ENCODE measurements at regions not wholly inside any gene's neighbourhood (a gene's known extent, or its start where the extent isn't known, plus 50 kb on each side); places are given as distances from the start of the nearest gene placed in this dataset.
A peak's percentile ranks its signal among the peaks of the same experiment; 100 is the strongest.
"Not testable (repeated sequence)": the region's sequence is repeated elsewhere in the genome, so short reads cannot be mapped to it uniquely, and the experiment has no call there.

- not testable (repeated sequence) for H3K9me3 ChIP-seq (replicated peaks in 1 of 11); H3K9ac ChIP-seq; H3K27me3 ChIP-seq; H3K4me3 ChIP-seq; H3K36me3 ChIP-seq; H4K20me1 ChIP-seq; H3K27ac ChIP-seq
- Histone ChIP-seq H3K4me2 (peak overlapping the region in 5 of 11 experiments; percentile 9 to 43 (median 26); a peak in 5 of 22 replicates), H3K4me1 (peaks cover 28 to 54% (median 49%) of the 10 kb centered on the region in 10 experiments)
These were observed 119.9 kb upstream of the FAM20C start for GRCh38 chr7:72266-73057.

GRCh38 chr7:73058-73331 is 119.4 kb upstream of the FAM20C start:
- H3K9ac ChIP-seq; H3K27ac ChIP-seq; H3K4me3 ChIP-seq; H4K20me1 ChIP-seq; H3K27me3 ChIP-seq; H3K36me3 ChIP-seq; H3K9me3 ChIP-seq (replicated peaks in 1 of 11): not testable (repeated sequence)
- peak overlapping the region in 3 of 11 experiments; percentile 21 to 29 (median 26); a peak in 3 of 22 replicates for H3K4me2 ChIP-seq
- peaks cover 22 to 49% (median 44%) of the 10 kb centered on the region in 10 experiments for H3K4me1 ChIP-seq

- H3K4me3 ChIP-seq; H3K9me3 ChIP-seq (replicated peaks in 1 of 11); H3K36me3 ChIP-seq; H3K9ac ChIP-seq; H3K27me3 ChIP-seq; H4K20me1 ChIP-seq: not testable (repeated sequence)
- H3K4me1 ChIP-seq = peaks cover 16 to 45% (median 39%) of the 10 kb centered on the region in 10 experiments
- H3K4me2 ChIP-seq = peak overlapping the region; percentile 43 to 75 (median 67); a peak in 21 of 22 replicates
- peak overlapping the region in 1 of 11 experiments; percentile 48; a peak in 1 of 22 replicates for H3K27ac ChIP-seq
These were observed 118.3 kb upstream of the FAM20C start for GRCh38 chr7:74008-74540.

GRCh38 chr7:75511-75910 is 116.9 kb upstream of the FAM20C start:
- H3K9me3 ChIP-seq (replicated peaks in 1 of 11); H4K20me1 ChIP-seq; H3K27me3 ChIP-seq; H3K4me3 ChIP-seq; H3K36me3 ChIP-seq; H3K27ac ChIP-seq: not testable (repeated sequence)
- H3K9ac ChIP-seq = 0 out of 22 replicates have a peak overlapping the region, but pooled peaks of 2 of the 11 experiments have one; percentile 22 to 27
- H3K4me2 ChIP-seq = peak overlapping the region; percentile 44 to 69 (median 61); a peak in 21 of 22 replicates
- H3K4me1 ChIP-seq = peaks cover 29 to 59% (median 53%) of the 10 kb centered on the region in 10 experiments

- not testable (repeated sequence) for H3K4me2 ChIP-seq; H3K9me3 ChIP-seq (replicated peaks in 1 of 11); H3K27me3 ChIP-seq; H4K20me1 ChIP-seq; H3K27ac ChIP-seq; H3K36me3 ChIP-seq; H3K4me3 ChIP-seq; H3K9ac ChIP-seq
- peaks cover 31 to 61% (median 55%) of the 10 kb centered on the region in 10 experiments for H3K4me1 ChIP-seq
These were observed 116.2 kb upstream of the FAM20C start for GRCh38 chr7:76202-76601.

- H3K4me2 ChIP-seq; H3K9me3 ChIP-seq (replicated peaks in 1 of 11); H3K27ac ChIP-seq; H3K9ac ChIP-seq; H3K36me3 ChIP-seq; H3K27me3 ChIP-seq; H3K4me3 ChIP-seq; H4K20me1 ChIP-seq: not testable (repeated sequence)
- H3K4me1 ChIP-seq = peaks cover 38 to 65% (median 59%) of the 10 kb centered on the region in 10 experiments
These were observed 115.5 kb upstream of the FAM20C start for GRCh38 chr7:76829-77395.

GRCh38 chr7:78862-79261 is 113.5 kb upstream of the FAM20C start:
- not testable (repeated sequence) for H3K27ac ChIP-seq

GRCh38 chr7:79400-80055 is 112.8 kb upstream of the FAM20C start:
- H4K20me1 ChIP-seq; H3K27me3 ChIP-seq; H3K9me3 ChIP-seq (replicated peaks in 1 of 11); H3K36me3 ChIP-seq; H3K9ac ChIP-seq: not testable (repeated sequence)
- peak overlapping the region; percentile 86 to 100 (median 98) for H3K4me2 ChIP-seq
- 0 out of 20 replicates have a peak overlapping the region, but pooled peaks of 1 of the 10 experiments have one; percentile 19 for H3K4me3 ChIP-seq
- H3K27ac ChIP-seq = peak overlapping the region in 2 of 11 experiments; percentile 29 to 69; a peak in 3 of 22 replicates
- H3K4me1 ChIP-seq = peaks cover 56 to 72% (median 68%) of the 10 kb centered on the region in 10 experiments

More at GRCh38 chr7:78862-79261, 113.5 kb upstream of the FAM20C start:
- not testable (repeated sequence) for H3K9ac ChIP-seq; H3K9me3 ChIP-seq (replicated peaks in 1 of 11); H3K36me3 ChIP-seq; H3K4me3 ChIP-seq; H4K20me1 ChIP-seq; H3K27me3 ChIP-seq
- Histone ChIP-seq H3K4me1 (peaks cover 56 to 71% (median 67%) of the 10 kb centered on the region in 10 experiments), H3K4me2 (peak overlapping the region; percentile 37 to 100 (median 97); a peak in 20 of 22 replicates)

- Histone ChIP-seq H4K20me1 (no peaks in the 10 kb centered on the region), H3K9ac (peak overlapping the region in 8 of 11 experiments; percentile 57 to 79 (median 70); a peak in 16 of 22 replicates), H3K4me2 (peak overlapping the region; percentile 91 to 100 (median 98)), H3K36me3 (no peaks in the 10 kb centered on the region), H3K27ac (peak overlapping the region in 9 of 11 experiments; percentile 2 to 80 (median 65); a peak in 15 of 22 replicates), H3K4me3 (peak overlapping the region in 9 of 10 experiments; percentile 29 to 68 (median 61); a peak in 16 of 20 replicates), H3K4me1 (peaks cover 66 to 75% (median 71%) of the 10 kb centered on the region in 10 experiments), H3K9me3 (replicated peaks in 1 of 11) (no peaks in the 10 kb centered on the region), H3K27me3 (no peaks in the 10 kb centered on the region)
- no peak for TF ChIP-seq Cebpa-rat (IDR thresholded peaks at IDR 0.05)
These were observed 111.9 kb upstream of the FAM20C start for GRCh38 chr7:80259-81067.
